IgD-negative memory B cell (primary cell): ENCODE measurements at regions not wholly inside any gene's neighbourhood (a gene's known extent, or its start where the extent isn't known, plus 50 kb on each side); places are given as distances from the start of the nearest gene placed in this dataset.
A peak's percentile ranks its signal among the peaks of the same experiment; 100 is the strongest.

Experiments used
- H3K27ac Mint-ChIP-seq, 3 donors: one replicate each; pipeline ENCODE4 v1.8.0; 2020 to 2022; ENCODE audit warnings: mild to moderate bottlenecking in 3 of 3, mixed read lengths in 3 of 3, moderate library complexity in 1 of 3
- H3K27me3 Mint-ChIP-seq: one replicate; pipeline ENCODE4 v1.8.0; 2021; ENCODE audit warnings: mixed read lengths
- H3K36me3 Mint-ChIP-seq: one replicate; pipeline ENCODE4 v1.8.0; 2020; ENCODE audit warnings: mild to moderate bottlenecking, mixed read lengths
- H3K4me1 Mint-ChIP-seq, 3 donors: one replicate each; pipeline ENCODE4 v1.8.0; 2020 to 2022; ENCODE audit warnings: mixed read lengths in 3 of 3, mild to moderate bottlenecking in 1 of 3
- H3K4me3 Mint-ChIP-seq, 4 donors: one replicate each; pipeline ENCODE4 v1.8.0; 2020 to 2022; ENCODE audit warnings: mild to moderate bottlenecking in 4 of 4, mixed read lengths in 4 of 4, moderate library complexity in 3 of 4
- H3K9me3 Mint-ChIP-seq, 3 donors: one replicate each; pipeline ENCODE4 v1.8.0; 2020 to 2021; ENCODE audit warnings: mixed read lengths in 3 of 3, mild to moderate bottlenecking in 1 of 3

- Mint-ChIP-seq H3K4me3 (no peak overlapping the region), H3K9me3 (peaks cover 0 to 3% (median 0%) of the 10 kb centered on the region in 3 donors), H3K27ac (no peak overlapping the region), H3K4me1 (no peaks in the 10 kb centered on the region), H3K36me3 (no peaks in the 10 kb centered on the region), H3K27me3 (no peaks in the 10 kb centered on the region)
Measured at GRCh38 chr1:239898062-239898730, 193.5 kb upstream of the FMN2 start.

GRCh38 chr1:239899747-239900146 lies 191.9 kb upstream of the FMN2 start:
- no peaks in the 10 kb centered on the region for H3K9me3 Mint-ChIP-seq
- no peak overlapping the region for H3K27ac Mint-ChIP-seq
- no peaks in the 10 kb centered on the region for H3K4me1 Mint-ChIP-seq
- no peak overlapping the region for H3K4me3 Mint-ChIP-seq
- no peaks in the 10 kb centered on the region for H3K36me3 Mint-ChIP-seq
- H3K27me3 Mint-ChIP-seq: no peaks in the 10 kb centered on the region

- H3K27me3 Mint-ChIP-seq: no peaks in the 10 kb centered on the region
- H3K4me1 Mint-ChIP-seq: no peaks in the 10 kb centered on the region
- no peak overlapping the region for H3K4me3 Mint-ChIP-seq
- no peaks in the 10 kb centered on the region for H3K36me3 Mint-ChIP-seq
- H3K27ac Mint-ChIP-seq: no peak overlapping the region
- peaks cover 0 to 7% (median 0%) of the 10 kb centered on the region in 3 donors for H3K9me3 Mint-ChIP-seq
Measured at GRCh38 chr1:239906394-239906793, 185.3 kb upstream of the FMN2 start.

GRCh38 chr1:239909898-239910297 lies 181.8 kb upstream of the FMN2 start:
- H3K4me3 Mint-ChIP-seq: no peak overlapping the region
- no peaks in the 10 kb centered on the region for H3K27me3 Mint-ChIP-seq
- no peaks in the 10 kb centered on the region for H3K36me3 Mint-ChIP-seq
- H3K9me3 Mint-ChIP-seq: peaks cover 0 to 7% (median 3%) of the 10 kb centered on the region in 3 donors
- no peak overlapping the region for H3K27ac Mint-ChIP-seq
- no peaks in the 10 kb centered on the region for H3K4me1 Mint-ChIP-seq

- Mint-ChIP-seq H3K27me3 (no peaks in the 10 kb centered on the region), H3K4me3 (no peak overlapping the region), H3K4me1 (no peaks in the 10 kb centered on the region), H3K9me3 (peaks cover 0 to 3% (median under 1%) of the 10 kb centered on the region in 3 donors), H3K36me3 (no peaks in the 10 kb centered on the region), H3K27ac (no peak overlapping the region)
Measured at GRCh38 chr1:239912471-239912870, 179.2 kb upstream of the FMN2 start.

GRCh38 chr1:239913141-239913585 lies 178.5 kb upstream of the FMN2 start:
- Mint-ChIP-seq H3K4me1 (no peaks in the 10 kb centered on the region), H3K4me3 (no peak overlapping the region), H3K27me3 (no peaks in the 10 kb centered on the region), H3K9me3 (peaks cover 0 to 3% (median 0%) of the 10 kb centered on the region in 3 donors), H3K27ac (no peak overlapping the region), H3K36me3 (no peaks in the 10 kb centered on the region)

GRCh38 chr1:239914751-239915231 lies 176.9 kb upstream of the FMN2 start:
- Mint-ChIP-seq H3K9me3 (peaks cover 0 to 3% (median 0%) of the 10 kb centered on the region in 3 donors), H3K4me1 (no peaks in the 10 kb centered on the region), H3K4me3 (no peak overlapping the region), H3K36me3 (no peaks in the 10 kb centered on the region), H3K27ac (no peak overlapping the region), H3K27me3 (no peaks in the 10 kb centered on the region)

- Mint-ChIP-seq H3K27ac (no peak overlapping the region), H3K27me3 (no peaks in the 10 kb centered on the region)
Measured at GRCh38 chr1:239918634-239919033, 173.0 kb upstream of the FMN2 start.

GRCh38 chr1:239920214-239920613 lies 171.5 kb upstream of the FMN2 start:
- Mint-ChIP-seq H3K36me3 (peaks cover 2% of the 10 kb centered on the region), H3K9me3 (peaks cover 0 to 2% (median 0%) of the 10 kb centered on the region in 3 donors), H3K27me3 (no peaks in the 10 kb centered on the region), H3K4me1 (no peaks in the 10 kb centered on the region), H3K4me3 (no peak overlapping the region), H3K27ac (no peak overlapping the region)

More at GRCh38 chr1:239918634-239919033, 173.0 kb upstream of the FMN2 start:
- H3K9me3 Mint-ChIP-seq: peaks cover 0 to 2% (median 0%) of the 10 kb centered on the region in 3 donors
- H3K4me3 Mint-ChIP-seq: peak overlapping the region in 1 of 4 donors; percentile 6
- H3K36me3 Mint-ChIP-seq: peaks cover 2% of the 10 kb centered on the region
- no peaks in the 10 kb centered on the region for H3K4me1 Mint-ChIP-seq

GRCh38 chr1:239922778-239923522 lies 168.7 kb upstream of the FMN2 start:
- peaks cover 2% of the 10 kb centered on the region for H3K36me3 Mint-ChIP-seq
- peak overlapping the region in 1 of 3 donors; percentile 8 for H3K27ac Mint-ChIP-seq
- H3K4me1 Mint-ChIP-seq: no peaks in the 10 kb centered on the region
- H3K9me3 Mint-ChIP-seq: peaks cover 0 to 2% (median 0%) of the 10 kb centered on the region in 3 donors
- H3K4me3 Mint-ChIP-seq: peak overlapping the region in 1 of 4 donors; percentile 3
- no peaks in the 10 kb centered on the region for H3K27me3 Mint-ChIP-seq

GRCh38 chr1:239924741-239925350 lies 166.8 kb upstream of the FMN2 start:
- Mint-ChIP-seq H3K36me3 (peaks cover 2% of the 10 kb centered on the region), H3K27ac (no peak overlapping the region), H3K27me3 (no peaks in the 10 kb centered on the region), H3K4me3 (no peak overlapping the region), H3K4me1 (no peaks in the 10 kb centered on the region), H3K9me3 (peaks cover 0 to 2% (median 0%) of the 10 kb centered on the region in 3 donors)

GRCh38 chr1:239926184-239926583 lies 165.5 kb upstream of the FMN2 start:
- H3K27me3 Mint-ChIP-seq: no peaks in the 10 kb centered on the region
- no peak overlapping the region for H3K27ac Mint-ChIP-seq
- no peak overlapping the region for H3K4me3 Mint-ChIP-seq
- H3K9me3 Mint-ChIP-seq: peaks cover 0 to 2% (median 2%) of the 10 kb centered on the region in 3 donors
- H3K36me3 Mint-ChIP-seq: peaks cover 2% of the 10 kb centered on the region
- no peaks in the 10 kb centered on the region for H3K4me1 Mint-ChIP-seq

- Mint-ChIP-seq H3K27me3 (no peaks in the 10 kb centered on the region), H3K9me3 (peaks cover 0 to 2% (median 0%) of the 10 kb centered on the region in 3 donors), H3K36me3 (no peaks in the 10 kb centered on the region), H3K4me1 (no peaks in the 10 kb centered on the region), H3K27ac (no peak overlapping the region), H3K4me3 (no peak overlapping the region)
Measured at GRCh38 chr1:239929317-239929716, 162.4 kb upstream of the FMN2 start.

GRCh38 chr1:239930686-239931262 lies 160.9 kb upstream of the FMN2 start:
- no peaks in the 10 kb centered on the region for H3K27me3 Mint-ChIP-seq

GRCh38 chr1:239931341-239931740 lies 160.3 kb upstream of the FMN2 start:
- no peaks in the 10 kb centered on the region for H3K36me3 Mint-ChIP-seq
- peaks cover 0 to 2% (median 0%) of the 10 kb centered on the region in 3 donors for H3K9me3 Mint-ChIP-seq
- H3K27ac Mint-ChIP-seq: no peak overlapping the region
- no peak overlapping the region for H3K4me3 Mint-ChIP-seq
- no peaks in the 10 kb centered on the region for H3K4me1 Mint-ChIP-seq
- no peaks in the 10 kb centered on the region for H3K27me3 Mint-ChIP-seq

More at GRCh38 chr1:239930686-239931262, 160.9 kb upstream of the FMN2 start:
- no peak overlapping the region for H3K27ac Mint-ChIP-seq
- H3K36me3 Mint-ChIP-seq: no peaks in the 10 kb centered on the region
- no peaks in the 10 kb centered on the region for H3K4me1 Mint-ChIP-seq
- H3K4me3 Mint-ChIP-seq: no peak overlapping the region
- peaks cover 0 to 2% (median 0%) of the 10 kb centered on the region in 3 donors for H3K9me3 Mint-ChIP-seq
